GM12891 (cell line): ENCODE measurements at regions not wholly inside any gene's neighbourhood (a gene's known extent, or its start where the extent isn't known, plus 50 kb on each side); places are given as distances from the start of the nearest gene placed in this dataset.

Experiments used
- DNase-seq: peaks from one replicate; pipeline ENCODE4 v3.0.0; 2011; ENCODE audit warnings: low spot score; ENCODE audit not compliant: insufficient read length
- FAIRE-seq: peaks from 2 replicates; lab custom pipeline; 2011; peaks lifted over from hg19 to GRCh38; lab: Jason Lieb, UNC
- PAX5 ChIP-seq: IDR thresholded peaks from 2 replicates; pipeline ENCODE4 v1.6.1; 2011; ENCODE audit warnings: low read length, moderate library complexity, mild to moderate bottlenecking; ENCODE audit not compliant: insufficient read depth, severe bottlenecking
- POLR2A ChIP-seq: IDR thresholded peaks from 2 replicates; pipeline ENCODE4 v1.6.1; 2011; ENCODE audit warnings: low read depth, low read length, control low read depth
- POLR2AphosphoS5 ChIP-seq: IDR thresholded peaks from 2 replicates; pipeline ENCODE4 v1.6.1; 2011; ENCODE audit warnings: low read depth, low read length, control low read depth
- POU2F2 ChIP-seq: IDR thresholded peaks from 2 replicates; pipeline ENCODE4 v1.6.1; 2011; ENCODE audit warnings: low read depth, mild to moderate bottlenecking, control low read depth, low read length, moderate library complexity
- SPI1 ChIP-seq: IDR thresholded peaks from 2 replicates; pipeline ENCODE4 v1.6.1; 2011; ENCODE audit warnings: low read depth, low read length, control low read depth
- TAF1 ChIP-seq: IDR thresholded peaks from 2 replicates; pipeline ENCODE4 v1.6.1; 2011; ENCODE audit warnings: low read depth, low read length, control low read depth

DNA sequence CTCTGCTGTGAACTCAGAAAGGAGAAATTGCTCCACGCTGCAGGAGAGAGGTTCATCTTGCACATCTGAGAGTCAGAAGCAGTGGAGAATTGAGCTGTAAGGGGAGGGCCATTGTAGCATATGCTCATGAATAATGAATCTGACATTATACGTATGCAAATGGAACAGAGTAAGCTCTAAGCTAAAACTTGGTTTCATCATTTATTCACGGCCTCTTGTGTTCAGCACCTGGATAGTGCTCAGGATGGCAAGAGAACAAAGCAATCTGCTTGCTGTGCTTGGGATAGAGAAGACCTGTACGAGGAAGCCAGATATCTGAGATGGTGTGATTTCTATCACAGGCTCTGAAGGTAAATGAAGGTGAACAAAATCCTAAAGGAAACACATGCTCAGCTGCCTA, 87.9 kb upstream of the GCFC2 start:
- DNase-seq (no peak), FAIRE-seq (peak; percentile 31)
- TF ChIP-seq POU2F2 = no peak
- TF ChIP-seq SPI1 = no peak
- TF ChIP-seq PAX5 = no peak
- TF ChIP-seq POLR2A = no peak
- TF ChIP-seq POLR2AphosphoS5 = no peak
- no peak for TF ChIP-seq TAF1

GRCh38 chr2:75792996-75793395, 82.3 kb upstream of the GCFC2 start:
- no peak for FAIRE-seq
- TF ChIP-seq POLR2AphosphoS5 = no peak
- no peak for TF ChIP-seq TAF1
- TF ChIP-seq POU2F2 = no peak
- no peak for TF ChIP-seq SPI1
- TF ChIP-seq PAX5 = no peak
- no peak for TF ChIP-seq POLR2A
- DNase-seq = no peak

- DNase-seq (no peak), FAIRE-seq (no peak)
- TF ChIP-seq SPI1 (no peak), POLR2AphosphoS5 (no peak), TAF1 (no peak), POU2F2 (no peak), POLR2A (no peak), PAX5 (no peak)
These were observed 81.4 kb upstream of the GCFC2 start for GRCh38 chr2:75792146-75792545.

- FAIRE-seq = no peak
- TF ChIP-seq POLR2AphosphoS5 (no peak), POU2F2 (no peak), TAF1 (no peak), SPI1 (no peak)
- DNase-seq = no peak
These were observed 80.2 kb upstream of the GCFC2 start for GRCh38 chr2:75790814-75791467.

DNA sequence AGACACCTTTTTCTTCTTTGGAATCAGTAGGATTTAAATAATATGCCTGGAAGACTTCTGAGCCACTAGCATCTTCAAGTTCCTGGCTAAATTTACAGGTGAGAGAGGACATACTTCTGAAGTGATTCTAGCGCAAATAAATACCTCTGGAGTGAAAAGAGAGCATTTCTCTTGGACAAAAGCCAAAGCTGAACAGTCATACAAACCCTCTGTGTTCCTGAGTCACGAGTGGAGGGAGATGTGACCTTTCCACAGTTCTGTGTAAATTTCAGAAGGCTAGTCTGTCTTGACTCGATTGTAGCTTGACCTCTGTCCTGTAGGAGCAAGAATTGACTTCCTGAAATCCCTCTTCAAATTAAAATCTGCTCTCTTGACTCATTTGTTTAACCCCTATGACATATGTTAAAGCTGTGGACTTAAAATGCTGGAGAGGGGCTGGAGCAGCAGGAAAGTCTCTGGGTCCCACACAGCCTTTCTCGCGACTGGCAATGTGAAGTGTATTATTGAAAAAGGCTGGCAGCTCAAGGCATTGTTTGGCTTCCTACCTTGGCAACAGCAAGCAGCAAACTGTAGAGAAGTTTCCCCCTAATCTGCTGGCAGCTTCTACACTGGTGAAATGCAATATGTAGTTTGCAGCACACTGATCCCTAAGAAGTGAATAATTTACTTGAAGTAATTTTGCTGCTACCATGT, 79.6 kb upstream of the GCFC2 start:
- no peak for FAIRE-seq
- TF ChIP-seq POU2F2 = no peak
- no peak for TF ChIP-seq POLR2A
- no peak for TF ChIP-seq SPI1
- TF ChIP-seq PAX5 = no peak
- TF ChIP-seq POLR2AphosphoS5 = no peak
- no peak for TF ChIP-seq TAF1
- DNase-seq = no peak

GRCh38 chr2:75788902-75789301, 78.2 kb upstream of the GCFC2 start:
- DNase-seq (no peak), FAIRE-seq (no peak)
- TF ChIP-seq PAX5 = no peak
- no peak for TF ChIP-seq POLR2A
- no peak for TF ChIP-seq TAF1
- TF ChIP-seq SPI1 = no peak
- TF ChIP-seq POLR2AphosphoS5 = no peak
- no peak for TF ChIP-seq POU2F2

- FAIRE-seq = peak; percentile 76
- DNase-seq = no peak
- TF ChIP-seq SPI1 (no peak), TAF1 (no peak), POLR2AphosphoS5 (no peak), POU2F2 (no peak), PAX5 (no peak), POLR2A (no peak)
These were observed 77.4 kb upstream of the GCFC2 start for GRCh38 chr2:75788154-75788553.

DNA sequence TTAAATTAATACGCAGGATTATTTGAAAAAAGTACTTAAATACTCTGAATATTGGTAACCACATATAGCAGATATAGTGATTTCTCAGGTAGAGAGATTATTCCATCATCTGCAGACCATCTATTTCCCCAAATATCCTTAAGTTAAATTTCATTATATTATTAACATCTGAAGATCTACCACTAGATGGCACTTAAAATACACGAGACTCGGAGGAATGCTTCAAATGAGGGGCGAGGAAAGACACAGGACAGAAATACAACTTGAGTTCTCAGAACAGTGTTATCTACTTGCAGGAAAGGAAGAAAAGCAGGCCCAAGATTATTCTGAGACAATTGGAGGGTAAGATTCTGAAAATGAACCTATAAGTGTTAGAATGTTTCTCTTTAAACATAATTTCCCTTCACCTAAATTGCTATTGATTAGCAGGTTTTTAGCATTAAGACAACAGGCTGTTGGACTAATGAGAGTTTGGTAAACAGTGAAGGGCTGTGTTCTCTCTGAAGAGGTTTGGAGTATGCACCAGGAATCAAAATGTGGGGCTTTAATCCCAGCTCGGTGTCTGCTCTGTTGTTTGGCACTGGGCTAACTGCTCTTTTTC, 76.9 kb upstream of the GCFC2 start:
- FAIRE-seq (no peak), DNase-seq (no peak)
- TF ChIP-seq SPI1 = no peak

DNA sequence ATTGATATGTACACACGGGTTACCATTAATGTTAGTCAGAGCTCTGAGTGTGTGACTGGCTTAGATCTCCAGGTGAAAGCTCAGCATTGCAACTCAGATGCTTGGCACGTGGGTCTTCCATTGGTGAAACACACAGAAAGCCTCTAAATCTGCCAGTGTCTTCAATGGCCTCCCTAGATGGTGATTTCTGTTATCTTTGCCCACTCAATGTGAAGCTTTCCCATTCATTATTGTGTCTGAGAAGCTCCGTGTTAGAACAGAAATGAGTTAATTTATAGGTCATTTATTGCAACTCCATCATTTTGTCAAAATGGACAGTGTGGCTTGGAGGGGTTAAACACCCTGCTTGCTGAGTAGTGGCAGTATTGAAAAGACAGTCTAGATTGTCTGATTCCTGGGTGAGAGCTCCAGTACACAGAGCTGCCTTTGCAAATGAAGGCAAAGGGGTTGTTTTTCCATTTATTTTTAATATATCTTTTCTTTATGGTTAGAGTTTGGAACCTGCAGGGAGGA, 64.7 kb upstream of the GCFC2 start:
- FAIRE-seq (no peak), DNase-seq (no peak)
- TF ChIP-seq TAF1 = no peak
- TF ChIP-seq SPI1 = no peak
- TF ChIP-seq POLR2AphosphoS5 = no peak
- no peak for TF ChIP-seq POLR2A

DNA sequence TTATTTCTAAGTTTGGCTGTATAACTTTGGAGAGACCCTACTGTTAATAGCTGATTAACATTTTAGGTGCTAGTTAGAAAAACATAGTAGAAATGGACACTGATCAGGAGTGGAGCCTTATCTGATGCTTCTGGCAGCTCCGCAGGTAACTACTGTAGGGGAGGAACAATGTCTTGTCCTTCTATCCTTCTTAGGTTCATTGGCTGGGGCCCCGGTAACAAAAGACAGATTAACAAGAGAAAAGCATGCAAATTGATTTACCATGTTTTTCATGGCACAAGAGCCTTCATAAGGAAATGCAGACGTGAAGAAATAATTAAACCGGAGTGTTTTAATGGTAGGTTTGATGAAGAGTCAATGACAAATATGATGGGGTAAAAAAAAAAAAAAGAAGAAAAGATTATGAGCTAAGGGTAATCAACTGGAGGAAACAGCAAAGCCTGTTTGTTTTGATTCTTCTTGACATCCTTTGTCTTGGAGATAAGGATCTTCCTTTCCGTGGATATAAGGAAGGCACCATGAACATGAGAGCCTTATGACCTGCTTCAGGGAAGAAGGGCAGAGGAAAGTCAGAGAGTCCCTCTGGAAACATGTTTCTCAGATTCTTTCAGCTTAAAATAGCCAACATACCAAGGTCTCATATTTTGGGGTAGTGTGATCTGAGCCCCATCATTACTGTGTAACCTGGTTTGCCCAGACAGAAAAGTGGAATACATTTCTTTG, 62.4 kb upstream of the GCFC2 start:
- DNase-seq (no peak), FAIRE-seq (no peak)
- no peak for TF ChIP-seq POU2F2
- no peak for TF ChIP-seq PAX5
- no peak for TF ChIP-seq POLR2A
- no peak for TF ChIP-seq SPI1
- TF ChIP-seq POLR2AphosphoS5 = no peak
